NT2/D1 (cell line): ENCODE measurements at regions not wholly inside any gene's neighbourhood (a gene's known extent, or its start where the extent isn't known, plus 50 kb on each side); places are given as distances from the start of the nearest gene placed in this dataset.

Experiments used
- YY1 ChIP-seq: IDR thresholded peaks from 2 replicates; pipeline ENCODE4 v1.6.1; 2011; ENCODE audit not compliant: insufficient read length, insufficient read depth
- ZNF274 ChIP-seq: IDR thresholded peaks from 2 replicates; pipeline ENCODE4 v1.6.1; 2011; ENCODE audit warnings: mild to moderate bottlenecking, low read depth, low read length

DNA sequence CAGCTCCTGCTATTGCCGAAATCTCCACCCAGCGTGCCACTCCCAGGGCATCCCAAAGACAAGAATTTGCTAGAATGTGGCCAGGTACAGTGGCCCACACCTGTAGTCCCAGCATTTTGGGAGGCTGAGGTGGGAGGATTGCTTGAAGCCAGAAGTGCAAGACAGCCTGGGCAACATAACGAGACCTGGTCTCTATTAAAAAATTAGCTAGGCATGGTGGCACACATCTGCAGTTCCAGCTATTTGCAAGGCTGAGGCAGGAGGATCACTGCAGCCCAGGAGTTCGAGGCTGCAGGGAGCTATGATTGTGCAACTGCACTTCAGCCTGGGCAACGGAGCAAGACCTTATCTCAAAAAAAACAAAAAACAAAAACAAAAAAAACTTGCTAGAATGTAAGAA, 73.3 kb upstream of the LYZL2 start:
- TF ChIP-seq YY1 (no peak), ZNF274 (no peak)
